Effector memory CD4-positive, alpha-beta T cell (primary cell): ENCODE measurements at regions not wholly inside any gene's neighbourhood (a gene's known extent, or its start where the extent isn't known, plus 50 kb on each side); places are given as distances from the start of the nearest gene placed in this dataset.

Source experiments
- DNase-seq, 3 donors: peaks; one replicate each; pipeline ENCODE4 v3.0.0-alpha.2; 2020
- H3K27ac ChIP-seq: 2 replicates; pipeline ENCODE4 v1.7.0; 2013; ENCODE audit warnings: mild to moderate bottlenecking, low read length, moderate library complexity; ENCODE audit not compliant: insufficient read depth, poor library complexity, severe bottlenecking
- H3K27me3 ChIP-seq: replicated peaks from 2 replicates; pipeline ENCODE4 v1.7.0; 2013; ENCODE audit warnings: mild to moderate bottlenecking, low read length; ENCODE audit not compliant: insufficient read depth, control insufficient read depth, poor library complexity, severe bottlenecking
- H3K36me3 ChIP-seq: 2 replicates; pipeline ENCODE4 v1.7.0; 2013; ENCODE audit warnings: mild to moderate bottlenecking, low read length, moderate library complexity; ENCODE audit not compliant: control insufficient read depth, insufficient read depth
- H3K4me1 ChIP-seq: 2 replicates; pipeline ENCODE4 v1.7.0; 2013; ENCODE audit warnings: low read length, mild to moderate bottlenecking; ENCODE audit not compliant: control insufficient read depth, insufficient read depth, poor library complexity, severe bottlenecking
- H3K4me3 ChIP-seq: 2 replicates; pipeline ENCODE4 v1.7.0; 2013; ENCODE audit warnings: low read length, low read depth, mild to moderate bottlenecking; ENCODE audit not compliant: insufficient read depth, poor library complexity, severe bottlenecking
- H3K9me3 ChIP-seq: 2 replicates; pipeline ENCODE4 v1.7.0; 2013; ENCODE audit warnings: mild to moderate bottlenecking, low read length, moderate library complexity; ENCODE audit not compliant: control insufficient read depth

- no peaks in the 10 kb centered on the region for H3K27me3 ChIP-seq
- H3K36me3 ChIP-seq, result no peaks in the 10 kb centered on the region
- H3K4me1 ChIP-seq, result no peaks in the 10 kb centered on the region
- H3K27ac ChIP-seq, result no peak overlapping the region
- no peaks in the 10 kb centered on the region for H3K9me3 ChIP-seq
- H3K4me3 ChIP-seq, result no peak overlapping the region
- no peak for DNase-seq
These were observed 68.1 kb upstream of the CTNNB1 start for GRCh38 chr3:41131224-41131623.

GRCh38 chr3:41137686-41138111 lies 61.6 kb upstream of the CTNNB1 start:
- H3K36me3 ChIP-seq, result no peaks in the 10 kb centered on the region
- H3K27ac ChIP-seq, result no peak overlapping the region
- no peak overlapping the region for H3K4me3 ChIP-seq
- no peaks in the 10 kb centered on the region for H3K9me3 ChIP-seq
- no peaks in the 10 kb centered on the region for H3K27me3 ChIP-seq
- DNase-seq, result no peak
- peaks cover 3% of the 10 kb centered on the region for H3K4me1 ChIP-seq

- Histone ChIP-seq H3K27me3 (no peaks in the 10 kb centered on the region), H3K9me3 (no peaks in the 10 kb centered on the region), H3K36me3 (no peaks in the 10 kb centered on the region), H3K27ac (no peak overlapping the region), H3K4me3 (no peak overlapping the region), H3K4me1 (peaks cover 3% of the 10 kb centered on the region)
- no peak for DNase-seq
These were observed 61.2 kb upstream of the CTNNB1 start for GRCh38 chr3:41138146-41138545.

GRCh38 chr3:41138601-41139000 lies 60.7 kb upstream of the CTNNB1 start:
- H3K4me3 ChIP-seq, result no peak overlapping the region
- peaks cover 3% of the 10 kb centered on the region for H3K4me1 ChIP-seq
- no peak overlapping the region for H3K27ac ChIP-seq
- no peaks in the 10 kb centered on the region for H3K27me3 ChIP-seq
- H3K9me3 ChIP-seq, result no peaks in the 10 kb centered on the region
- H3K36me3 ChIP-seq, result no peaks in the 10 kb centered on the region
- DNase-seq, result no peak

GRCh38 chr3:41140242-41140641 lies 59.1 kb upstream of the CTNNB1 start:
- DNase-seq, result no peak
- no peak overlapping the region for H3K4me3 ChIP-seq

GRCh38 chr3:41141433-41142167 lies 57.7 kb upstream of the CTNNB1 start:
- no peak for DNase-seq
- no peaks in the 10 kb centered on the region for H3K36me3 ChIP-seq
- no peak overlapping the region for H3K4me3 ChIP-seq
- H3K27ac ChIP-seq, result no peak overlapping the region
- no peaks in the 10 kb centered on the region for H3K9me3 ChIP-seq
- no peaks in the 10 kb centered on the region for H3K27me3 ChIP-seq
- H3K4me1 ChIP-seq, result peaks cover 3% of the 10 kb centered on the region

More at GRCh38 chr3:41140242-41140641, 59.1 kb upstream of the CTNNB1 start:
- peaks cover 3% of the 10 kb centered on the region for H3K4me1 ChIP-seq
- H3K36me3 ChIP-seq, result no peaks in the 10 kb centered on the region
- no peaks in the 10 kb centered on the region for H3K9me3 ChIP-seq
- H3K27me3 ChIP-seq, result no peaks in the 10 kb centered on the region
- H3K27ac ChIP-seq, result no peak overlapping the region

- Histone ChIP-seq H3K27me3 (no peaks in the 10 kb centered on the region), H3K4me1 (peaks cover 3% of the 10 kb centered on the region), H3K9me3 (no peaks in the 10 kb centered on the region), H3K27ac (no peak overlapping the region), H3K4me3 (no peak overlapping the region), H3K36me3 (no peaks in the 10 kb centered on the region)
- no peak for DNase-seq
These were observed 55.8 kb upstream of the CTNNB1 start for GRCh38 chr3:41143421-41144031.

- DNase-seq, result no peak
- Histone ChIP-seq H3K4me1 (peaks cover 2% of the 10 kb centered on the region), H3K27ac (no peak overlapping the region), H3K36me3 (no peaks in the 10 kb centered on the region), H3K27me3 (no peaks in the 10 kb centered on the region), H3K9me3 (no peaks in the 10 kb centered on the region), H3K4me3 (no peak overlapping the region)
These were observed 54.7 kb upstream of the CTNNB1 start for GRCh38 chr3:41144631-41145030.

- DNase-seq, result no peak
- Histone ChIP-seq H3K4me1 (no peaks in the 10 kb centered on the region), H3K27ac (no peak overlapping the region), H3K4me3 (no peak overlapping the region), H3K9me3 (no peaks in the 10 kb centered on the region), H3K36me3 (no peaks in the 10 kb centered on the region), H3K27me3 (no peaks in the 10 kb centered on the region)
These were observed 50.8 kb upstream of the CTNNB1 start for GRCh38 chr3:41148478-41148877.

GRCh38 chr3:41148901-41149300 lies 50.4 kb upstream of the CTNNB1 start:
- DNase-seq, result no peak
- Histone ChIP-seq H3K9me3 (no peaks in the 10 kb centered on the region), H3K27me3 (no peaks in the 10 kb centered on the region), H3K36me3 (no peaks in the 10 kb centered on the region), H3K4me3 (no peak overlapping the region), H3K27ac (no peak overlapping the region), H3K4me1 (no peaks in the 10 kb centered on the region)
